ENCODE measurements at regions not wholly inside any gene's neighbourhood (a gene's known extent, or its start where the extent isn't known, plus 50 kb on each side); places are given as distances from the start of the nearest gene placed in this dataset.
A peak's percentile ranks its signal among the peaks of the same experiment; 100 is the strongest.
"Not testable (repeated sequence)": the region's sequence is repeated elsewhere in the genome, so short reads cannot be mapped to it uniquely, and the experiment has no call there.

- in situ Hi-C loops (cut with HindIII; ENCODE audit: low pct_unique_long_range_greater_than_20kb, low sequenced_read_pairs), result no loop called here
- no peak for DNase-seq (ENCODE audit: low read depth)
Measured at GRCh38 chr2:67156796-67157195, 240.3 kb upstream of the ETAA1 start.

GRCh38 chr2:67158718-67159117 is 238.4 kb upstream of the ETAA1 start:
- in situ Hi-C loops (cut with HindIII; ENCODE audit: low pct_unique_long_range_greater_than_20kb, low sequenced_read_pairs), result no loop called here
- DNase-seq (ENCODE audit: low read depth), result no peak

GRCh38 chr2:67159929-67160328 is 237.2 kb upstream of the ETAA1 start:
- in situ Hi-C loops (cut with HindIII; ENCODE audit: low pct_unique_long_range_greater_than_20kb, low sequenced_read_pairs), result no loop called here
- DNase-seq (ENCODE audit: low read depth), result no peak

GRCh38 chr2:67164771-67165522 is 232.2 kb upstream of the ETAA1 start:
- DNase-seq (ENCODE audit: low read depth), result peak; percentile 45
- in situ Hi-C loops (cut with HindIII; ENCODE audit: low pct_unique_long_range_greater_than_20kb, low sequenced_read_pairs), result no loop called here

- in situ Hi-C loops (cut with HindIII; ENCODE audit: low pct_unique_long_range_greater_than_20kb, low sequenced_read_pairs), result no loop called here
- DNase-seq (ENCODE audit: low read depth), result no peak
Measured at GRCh38 chr2:67165523-67165990, 231.6 kb upstream of the ETAA1 start.

- in situ Hi-C loops (cut with HindIII; ENCODE audit: low pct_unique_long_range_greater_than_20kb, low sequenced_read_pairs), result not testable (repeated sequence)
Measured at GRCh38 chr2:67166511-67166910, 230.6 kb upstream of the ETAA1 start.

GRCh38 chr2:67169417-67170140 is 227.6 kb upstream of the ETAA1 start:
- in situ Hi-C loops (cut with HindIII; ENCODE audit: low pct_unique_long_range_greater_than_20kb, low sequenced_read_pairs), result no loop called here
- no peak for DNase-seq (ENCODE audit: low read depth)

More at GRCh38 chr2:67166511-67166910, 230.6 kb upstream of the ETAA1 start:
- DNase-seq (ENCODE audit: low read depth), result not testable (repeated sequence)

GRCh38 chr2:67179526-67179925 is 217.6 kb upstream of the ETAA1 start:
- in situ Hi-C loops (cut with HindIII; ENCODE audit: low pct_unique_long_range_greater_than_20kb, low sequenced_read_pairs), result no loop called here
- no peak for DNase-seq (ENCODE audit: low read depth)

- no peak for DNase-seq (ENCODE audit: low read depth)
- in situ Hi-C loops (cut with HindIII; ENCODE audit: low pct_unique_long_range_greater_than_20kb, low sequenced_read_pairs), result no loop called here
Measured at GRCh38 chr2:67180841-67181240, 216.3 kb upstream of the ETAA1 start.

- no peak for DNase-seq (ENCODE audit: low read depth)
- in situ Hi-C loops (cut with HindIII; ENCODE audit: low pct_unique_long_range_greater_than_20kb, low sequenced_read_pairs), result no loop called here
Measured at GRCh38 chr2:67182884-67183283, 214.2 kb upstream of the ETAA1 start.

GRCh38 chr2:67186326-67186725 is 210.8 kb upstream of the ETAA1 start:
- in situ Hi-C loops (cut with HindIII; ENCODE audit: low pct_unique_long_range_greater_than_20kb, low sequenced_read_pairs), result no loop called here
- no peak for DNase-seq (ENCODE audit: low read depth)

- no peak for DNase-seq (ENCODE audit: low read depth)
- in situ Hi-C loops (cut with HindIII; ENCODE audit: low pct_unique_long_range_greater_than_20kb, low sequenced_read_pairs), result no loop called here
Measured at GRCh38 chr2:67186871-67187270, 210.3 kb upstream of the ETAA1 start.

- DNase-seq (ENCODE audit: low read depth); in situ Hi-C loops (cut with HindIII; ENCODE audit: low pct_unique_long_range_greater_than_20kb, low sequenced_read_pairs): not testable (repeated sequence)
Measured at GRCh38 chr2:67195327-67195726, 201.8 kb upstream of the ETAA1 start.

GRCh38 chr2:67201521-67201920 is 195.6 kb upstream of the ETAA1 start:
- in situ Hi-C loops (cut with HindIII; ENCODE audit: low pct_unique_long_range_greater_than_20kb, low sequenced_read_pairs), result no loop called here

GRCh38 chr2:67204349-67204748 is 192.8 kb upstream of the ETAA1 start:
- DNase-seq (ENCODE audit: low read depth), result no peak
- in situ Hi-C loops (cut with HindIII; ENCODE audit: low pct_unique_long_range_greater_than_20kb, low sequenced_read_pairs), result no loop called here

More at GRCh38 chr2:67201521-67201920, 195.6 kb upstream of the ETAA1 start:
- DNase-seq (ENCODE audit: low read depth), result no peak

- in situ Hi-C loops (cut with HindIII; ENCODE audit: low pct_unique_long_range_greater_than_20kb, low sequenced_read_pairs), result no loop called here
- no peak for DNase-seq (ENCODE audit: low read depth)
Measured at GRCh38 chr2:67208887-67209500, 188.1 kb upstream of the ETAA1 start.

GRCh38 chr2:67210430-67210829 is 186.7 kb upstream of the ETAA1 start:
- in situ Hi-C loops (cut with HindIII; ENCODE audit: low pct_unique_long_range_greater_than_20kb, low sequenced_read_pairs), result no loop called here
- no peak for DNase-seq (ENCODE audit: low read depth)

GRCh38 chr2:67212203-67212602 is 184.9 kb upstream of the ETAA1 start:
- in situ Hi-C loops (cut with HindIII; ENCODE audit: low pct_unique_long_range_greater_than_20kb, low sequenced_read_pairs), result no loop called here

GRCh38 chr2:67213270-67213670 is 183.9 kb upstream of the ETAA1 start:
- in situ Hi-C loops (cut with HindIII; ENCODE audit: low pct_unique_long_range_greater_than_20kb, low sequenced_read_pairs), result no loop called here

More at GRCh38 chr2:67212203-67212602, 184.9 kb upstream of the ETAA1 start:
- no peak for DNase-seq (ENCODE audit: low read depth)

More at GRCh38 chr2:67213270-67213670, 183.9 kb upstream of the ETAA1 start:
- no peak for DNase-seq (ENCODE audit: low read depth)

Data from Caki2 (cell line).